ENCODE measurements at regions not wholly inside any gene's neighbourhood (a gene's known extent, or its start where the extent isn't known, plus 50 kb on each side); places are given as distances from the start of the nearest gene placed in this dataset.

DNA sequence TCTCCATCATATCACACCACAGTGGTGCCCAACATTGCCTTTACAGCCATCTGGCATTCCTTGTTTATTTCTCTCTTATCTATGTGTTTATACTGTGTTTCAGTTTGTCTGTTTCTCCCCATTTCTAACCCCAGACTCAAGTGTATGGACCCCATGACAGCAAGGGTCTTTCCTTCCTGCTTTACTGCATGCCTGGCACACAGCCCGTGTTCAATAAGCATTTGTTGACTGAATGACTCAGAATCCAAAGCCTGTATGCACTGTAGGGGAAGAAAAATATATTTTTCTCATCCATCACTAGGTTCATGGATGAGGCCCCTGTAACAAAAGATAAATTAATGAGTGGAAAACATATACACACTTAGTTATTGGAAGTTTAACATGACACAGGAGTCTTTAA, 190.8 kb upstream of the SEMA6A start:
- TF ChIP-seq, protein P1, sequence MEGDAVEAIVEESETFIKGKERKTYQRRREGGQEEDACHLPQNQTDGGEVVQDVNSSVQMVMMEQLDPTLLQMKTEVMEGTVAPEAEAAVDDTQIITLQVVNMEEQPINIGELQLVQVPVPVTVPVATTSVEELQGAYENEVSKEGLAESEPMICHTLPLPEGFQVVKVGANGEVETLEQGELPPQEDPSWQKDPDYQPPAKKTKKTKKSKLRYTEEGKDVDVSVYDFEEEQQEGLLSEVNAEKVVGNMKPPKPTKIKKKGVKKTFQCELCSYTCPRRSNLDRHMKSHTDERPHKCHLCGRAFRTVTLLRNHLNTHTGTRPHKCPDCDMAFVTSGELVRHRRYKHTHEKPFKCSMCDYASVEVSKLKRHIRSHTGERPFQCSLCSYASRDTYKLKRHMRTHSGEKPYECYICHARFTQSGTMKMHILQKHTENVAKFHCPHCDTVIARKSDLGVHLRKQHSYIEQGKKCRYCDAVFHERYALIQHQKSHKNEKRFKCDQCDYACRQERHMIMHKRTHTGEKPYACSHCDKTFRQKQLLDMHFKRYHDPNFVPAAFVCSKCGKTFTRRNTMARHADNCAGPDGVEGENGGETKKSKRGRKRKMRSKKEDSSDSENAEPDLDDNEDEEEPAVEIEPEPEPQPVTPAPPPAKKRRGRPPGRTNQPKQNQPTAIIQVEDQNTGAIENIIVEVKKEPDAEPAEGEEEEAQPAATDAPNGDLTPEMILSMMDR (IDR thresholded peaks at IDR 0.05; ENCODE audit: borderline replicate concordance, control extremely low read depth, extremely low read depth, insufficient read depth, missing control alignments): no peak
- no peak for DNase-seq (ENCODE audit: low spot score)
- in situ Hi-C loops (cut with MboI; ENCODE audit: low sequenced_read_pairs, unreplicated experiment): no loop called here

DNA sequence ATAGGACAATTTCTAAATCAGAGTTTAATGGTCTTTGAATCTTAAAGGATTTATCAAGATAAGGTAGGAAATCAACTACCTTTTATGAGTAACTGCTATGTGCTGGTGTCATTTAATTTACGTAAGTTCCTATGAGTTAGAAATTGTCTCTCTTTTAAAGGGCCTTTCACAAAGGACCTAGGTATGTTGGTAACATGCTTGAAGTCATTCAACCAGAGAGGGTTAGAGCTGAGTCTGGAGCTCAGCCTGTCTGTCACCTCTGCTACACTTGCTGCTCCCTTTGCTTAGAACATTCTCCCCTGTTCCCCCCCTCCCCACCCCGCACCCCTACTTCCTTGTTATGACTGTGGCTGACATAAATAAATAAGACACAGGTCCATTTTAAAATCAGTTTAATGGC, 190.3 kb upstream of the SEMA6A start:
- in situ Hi-C loops (cut with MboI; ENCODE audit: low sequenced_read_pairs, unreplicated experiment): no loop called here
- DNase-seq (ENCODE audit: low spot score): no peak
- TF ChIP-seq, protein P1 (IDR thresholded peaks at IDR 0.05; ENCODE audit: borderline replicate concordance, control extremely low read depth, extremely low read depth, insufficient read depth, missing control alignments): no peak

DNA sequence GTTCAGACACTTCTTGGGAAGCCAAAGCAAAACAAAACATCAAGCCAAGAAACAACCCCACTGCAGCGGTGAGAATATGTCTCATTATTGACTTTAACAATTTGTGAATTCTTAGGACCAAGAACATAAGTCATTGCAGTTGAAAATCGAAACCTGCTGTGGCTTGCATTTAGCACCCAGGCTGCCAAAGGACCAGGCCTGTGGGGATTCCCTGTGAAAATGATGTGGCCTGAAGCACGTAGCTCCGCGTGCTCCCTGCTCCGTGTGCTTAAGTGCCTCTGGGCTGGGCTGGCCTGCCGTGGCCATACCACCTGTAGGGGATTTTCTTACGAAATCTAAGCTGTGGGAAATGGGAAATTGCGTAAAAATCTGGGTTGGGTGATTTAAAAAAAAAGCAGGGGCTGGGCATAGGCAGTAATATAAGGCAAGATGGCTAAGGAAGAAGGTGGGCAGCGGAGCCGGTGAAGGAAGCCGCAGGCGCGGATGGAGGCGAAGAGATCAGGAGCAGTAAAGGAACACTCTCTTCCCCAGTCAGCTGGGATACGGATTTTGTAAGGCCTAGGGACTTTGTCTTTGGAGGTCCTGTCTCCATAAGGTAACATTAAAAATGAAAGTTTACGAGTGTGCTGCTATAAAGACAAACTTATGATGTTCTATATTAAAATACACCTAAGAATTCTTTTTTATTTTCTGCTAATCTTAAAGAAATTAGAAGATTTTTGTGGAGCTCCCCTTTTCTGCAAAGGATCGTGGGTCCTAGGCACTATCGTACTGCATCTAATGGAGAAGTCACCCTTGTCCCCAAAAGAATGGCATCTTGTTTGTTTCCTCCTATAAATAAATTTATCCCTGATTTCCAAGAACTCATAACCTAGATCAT, 189.6 kb upstream of the SEMA6A start:
- in situ Hi-C loops (cut with MboI; ENCODE audit: low sequenced_read_pairs, unreplicated experiment): no loop called here
- DNase-seq (ENCODE audit: low spot score): peak; percentile 73
- TF ChIP-seq, protein P1 (IDR thresholded peaks at IDR 0.05; ENCODE audit: borderline replicate concordance, control extremely low read depth, extremely low read depth, insufficient read depth, missing control alignments): no peak

DNA sequence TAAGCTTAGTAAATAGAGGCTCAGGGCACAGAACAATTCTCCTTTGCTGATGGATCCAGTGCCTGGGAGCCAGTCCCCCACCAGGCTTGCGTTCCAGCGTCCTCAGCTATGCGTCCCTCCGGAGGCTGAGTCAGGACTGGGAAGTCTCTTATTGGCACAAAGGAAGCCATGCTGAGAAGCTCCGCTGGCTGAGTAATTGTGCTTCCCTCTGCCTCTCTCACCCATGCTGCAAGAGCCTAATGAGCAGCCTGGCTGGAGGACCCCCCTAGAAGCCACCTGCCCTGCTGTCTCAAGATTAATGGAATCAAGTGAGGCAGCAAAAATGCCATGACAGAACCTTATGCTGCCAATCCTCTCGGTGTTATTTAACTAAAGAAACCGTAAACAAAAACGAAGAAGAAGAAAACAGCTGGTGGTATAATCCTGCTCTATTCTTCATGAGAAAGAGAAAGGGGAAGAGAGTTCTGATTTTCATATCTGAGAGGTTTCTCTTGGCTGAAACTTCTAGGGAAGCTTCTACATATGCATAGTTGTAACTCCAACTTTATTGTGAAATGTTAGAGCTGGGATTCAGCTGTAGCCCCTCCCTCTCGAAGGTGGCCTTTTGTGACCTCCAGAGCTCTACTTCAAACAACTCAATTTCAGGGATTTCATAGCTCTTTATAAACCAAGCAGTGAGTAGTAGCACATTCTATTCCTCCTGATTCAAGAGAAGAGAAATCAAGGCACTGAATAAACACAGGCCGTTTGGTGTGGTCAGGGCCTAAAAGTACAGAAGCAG, 185.4 kb upstream of the SEMA6A start:
- in situ Hi-C loops (cut with MboI; ENCODE audit: low sequenced_read_pairs, unreplicated experiment): no loop called here
- no peak for DNase-seq (ENCODE audit: low spot score)
- TF ChIP-seq, protein P1 (IDR thresholded peaks at IDR 0.05; ENCODE audit: borderline replicate concordance, control extremely low read depth, extremely low read depth, insufficient read depth, missing control alignments): no peak

DNA sequence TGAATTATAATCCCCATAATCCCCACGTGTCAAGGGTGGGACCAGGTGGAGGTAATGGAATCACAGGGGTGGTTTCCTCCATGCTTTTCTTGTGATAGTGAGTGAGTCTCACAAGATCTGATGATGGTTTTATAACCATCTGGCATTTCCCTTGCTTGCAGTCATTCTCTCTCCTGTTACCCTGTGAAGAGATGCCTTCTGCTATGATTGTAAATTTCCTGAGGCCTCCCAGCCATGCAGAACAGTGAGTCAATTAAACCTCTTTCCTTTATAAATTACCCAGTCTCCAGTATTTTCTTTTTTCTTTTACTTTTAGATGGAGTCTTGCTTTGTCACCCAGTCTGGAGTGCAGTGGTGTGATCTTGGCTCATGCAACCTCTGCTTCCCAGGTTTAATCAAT, 182.7 kb upstream of the SEMA6A start:
- in situ Hi-C loops (cut with MboI; ENCODE audit: low sequenced_read_pairs, unreplicated experiment): no loop called here
- TF ChIP-seq, protein P1 (IDR thresholded peaks at IDR 0.05; ENCODE audit: borderline replicate concordance, control extremely low read depth, extremely low read depth, insufficient read depth, missing control alignments): no peak
- DNase-seq (ENCODE audit: low spot score): no peak

DNA sequence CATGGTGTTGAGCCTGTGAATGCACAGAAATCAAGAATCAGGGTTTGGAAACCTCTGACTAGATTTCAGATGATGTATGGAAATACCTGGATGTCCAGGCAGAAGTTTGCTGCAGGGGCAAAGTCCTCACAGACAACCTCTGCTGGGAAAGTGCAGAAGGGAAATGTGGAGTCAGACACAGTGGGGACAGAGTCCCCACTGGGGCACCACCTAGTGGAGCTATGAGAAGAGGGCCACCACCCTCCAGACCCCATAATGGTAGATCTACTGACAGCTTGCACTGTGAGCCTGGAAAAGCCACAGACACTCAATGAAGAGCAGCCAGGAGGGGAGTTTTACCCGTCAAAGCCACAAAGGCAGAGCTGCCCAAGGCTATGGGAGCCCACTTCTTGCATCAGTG, 181.9 kb upstream of the SEMA6A start:
- DNase-seq (ENCODE audit: low spot score): no peak
- TF ChIP-seq, protein P1 (IDR thresholded peaks at IDR 0.05; ENCODE audit: borderline replicate concordance, control extremely low read depth, extremely low read depth, insufficient read depth, missing control alignments): no peak
- in situ Hi-C loops (cut with MboI; ENCODE audit: low sequenced_read_pairs, unreplicated experiment): no loop called here
